Body of pancreas (tissue), 4 donors: ENCODE measurements at regions not wholly inside any gene's neighbourhood (a gene's known extent, or its start where the extent isn't known, plus 50 kb on each side); places are given as distances from the start of the nearest gene placed in this dataset.
"Not testable (repeated sequence)": the region's sequence is repeated elsewhere in the genome, so short reads cannot be mapped to it uniquely, and the experiment has no call there.

Experiments used
- ATAC-seq: fragments of 150-250 bp; one replicate; pipeline ENCODE4 v1.9.1; 2016
- DNase-seq, 4 donors: peaks; one replicate each; pipeline ENCODE4 v3.0.0-alpha.2; 2019
- H3K27ac ChIP-seq, 4 donors: fragments of 200-600 bp; sonication (generic); 1 replicate in 3 of 4; 2 replicates in 1 of 4; pipeline versions ENCODE4 v1.5.1 to v1.6.1; 2016 to 2019; ENCODE audit warnings: mild to moderate bottlenecking in 1 of 4, mixed read lengths in 1 of 4, moderate library complexity in 1 of 4
- H3K27me3 ChIP-seq, 2 donors: fragments of 200-600 bp; sonication (generic); one replicate each; pipeline ENCODE4 v1.6.0; 2016; ENCODE audit warnings: mild to moderate bottlenecking in 1 of 2
- H3K36me3 ChIP-seq, 2 donors: fragments of 200-600 bp; sonication (generic); replicated peaks in 1 of 2; 2 replicates each; pipeline ENCODE4 v1.5.1; 2016; ENCODE audit warnings: low read depth in 2 of 2; ENCODE audit not compliant: insufficient read depth in 1 of 2
- H3K4me1 ChIP-seq: fragments of 200-600 bp; sonication (generic); one replicate; pipeline ENCODE4 v1.6.0; 2016
- H3K4me3 ChIP-seq, 2 donors: fragments of 200-600 bp; sonication (generic); 1 replicate in 1 of 2; 2 replicates in 1 of 2; pipeline ENCODE4 v1.5.1; 2016 to 2019
- H3K9me3 ChIP-seq, 3 donors: fragments of 200-600 bp; sonication (generic); 1 replicate in 2 of 3; 2 replicates in 1 of 3; pipeline ENCODE4 v1.5.1; 2016
- POLR2A ChIP-seq, 3 donors: fragments of 450-650 bp; IDR thresholded peaks; one replicate each; pipeline ENCODE4 v1.6.1; 2016; ENCODE audit warnings: antibody characterized with exemption in 3 of 3, mild to moderate bottlenecking in 2 of 3
- WGBS, 2 donors: methylation state at CpG; one replicate each; pipeline ENCODE4 v1.1.5; 2017; 5-methylcytosine and 5-hydroxymethylcytosine counted together
- intact Hi-C: fragments of 100-400 bp; cut with DNase I; formaldehyde crosslinking; loops from one replicate; pipeline ENCODE4 v1.15.1; 2023
- TF ChIP-seq, protein P1 (sequence below), 7 experiments: fragments of 450-650 bp in 4 of 7; fragments of 200-600 bp in 3 of 7; sonication (generic) in 3 of 7; IDR thresholded peaks; one replicate each; pipeline ENCODE4 v1.5.1; 2016 to 2019; ENCODE audit warnings: antibody characterized with exemption in 7 of 7

DNA sequence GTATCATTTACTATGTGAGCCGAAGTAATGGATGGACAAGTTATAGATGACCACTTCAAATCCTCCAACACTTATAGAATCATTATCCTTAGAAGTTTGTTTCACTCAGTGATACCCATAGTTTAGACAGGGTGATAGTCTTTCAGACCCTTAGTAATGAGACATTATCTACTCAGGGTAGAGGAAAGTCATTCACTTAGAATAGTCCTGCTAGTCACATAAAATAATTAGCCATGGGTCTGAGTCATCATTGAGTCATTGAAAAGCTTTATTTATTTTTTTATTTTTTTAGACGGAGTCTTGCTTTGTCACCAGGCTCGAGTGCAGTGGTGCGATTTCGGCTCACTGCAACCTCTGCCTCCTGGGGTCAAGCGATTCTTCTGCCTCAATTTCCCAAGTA is 321.7 kb upstream of the FSTL5 start:
- DNase-seq = no peak
- no peaks in the 10 kb centered on the region for H3K27me3 ChIP-seq
- H3K36me3 ChIP-seq = no peaks in the 10 kb centered on the region
- no peak overlapping the region for H3K4me3 ChIP-seq
- WGBS, 2 donors = 77 to 80% methylated on average over 6 of the region's 6 CpGs
- no peak for ATAC-seq
- H3K27ac ChIP-seq = no peak overlapping the region
- H3K4me1 ChIP-seq = no peaks in the 10 kb centered on the region
- TF ChIP-seq POLR2A (IDR thresholded peaks at IDR 0.05) = no peak
- TF ChIP-seq, protein P1, sequence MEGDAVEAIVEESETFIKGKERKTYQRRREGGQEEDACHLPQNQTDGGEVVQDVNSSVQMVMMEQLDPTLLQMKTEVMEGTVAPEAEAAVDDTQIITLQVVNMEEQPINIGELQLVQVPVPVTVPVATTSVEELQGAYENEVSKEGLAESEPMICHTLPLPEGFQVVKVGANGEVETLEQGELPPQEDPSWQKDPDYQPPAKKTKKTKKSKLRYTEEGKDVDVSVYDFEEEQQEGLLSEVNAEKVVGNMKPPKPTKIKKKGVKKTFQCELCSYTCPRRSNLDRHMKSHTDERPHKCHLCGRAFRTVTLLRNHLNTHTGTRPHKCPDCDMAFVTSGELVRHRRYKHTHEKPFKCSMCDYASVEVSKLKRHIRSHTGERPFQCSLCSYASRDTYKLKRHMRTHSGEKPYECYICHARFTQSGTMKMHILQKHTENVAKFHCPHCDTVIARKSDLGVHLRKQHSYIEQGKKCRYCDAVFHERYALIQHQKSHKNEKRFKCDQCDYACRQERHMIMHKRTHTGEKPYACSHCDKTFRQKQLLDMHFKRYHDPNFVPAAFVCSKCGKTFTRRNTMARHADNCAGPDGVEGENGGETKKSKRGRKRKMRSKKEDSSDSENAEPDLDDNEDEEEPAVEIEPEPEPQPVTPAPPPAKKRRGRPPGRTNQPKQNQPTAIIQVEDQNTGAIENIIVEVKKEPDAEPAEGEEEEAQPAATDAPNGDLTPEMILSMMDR (IDR thresholded peaks at IDR 0.05) = no peak
- intact Hi-C loops = no loop called here
- H3K9me3 ChIP-seq = peaks cover 0 to 6% (median 0%) of the 10 kb centered on the region in 3 donors

- Histone ChIP-seq H3K27ac (no peak overlapping the region), H3K4me3 (no peak overlapping the region), H3K4me1 (no peaks in the 10 kb centered on the region), H3K27me3 (no peaks in the 10 kb centered on the region), H3K36me3 (no peaks in the 10 kb centered on the region), H3K9me3 (no peaks in the 10 kb centered on the region)
- TF ChIP-seq POLR2A (IDR thresholded peaks at IDR 0.05) = no peak
- TF ChIP-seq, protein P1 (IDR thresholded peaks at IDR 0.05) = no peak
- no peak for DNase-seq
- ATAC-seq = no peak
- intact Hi-C loops = no loop called here
- WGBS, 2 donors = 57 to 64% methylated on average over 4 of the region's 4 CpGs
Observed at GRCh38 chr4:162475246-162475645, 311.4 kb upstream of the FSTL5 start.

DNA sequence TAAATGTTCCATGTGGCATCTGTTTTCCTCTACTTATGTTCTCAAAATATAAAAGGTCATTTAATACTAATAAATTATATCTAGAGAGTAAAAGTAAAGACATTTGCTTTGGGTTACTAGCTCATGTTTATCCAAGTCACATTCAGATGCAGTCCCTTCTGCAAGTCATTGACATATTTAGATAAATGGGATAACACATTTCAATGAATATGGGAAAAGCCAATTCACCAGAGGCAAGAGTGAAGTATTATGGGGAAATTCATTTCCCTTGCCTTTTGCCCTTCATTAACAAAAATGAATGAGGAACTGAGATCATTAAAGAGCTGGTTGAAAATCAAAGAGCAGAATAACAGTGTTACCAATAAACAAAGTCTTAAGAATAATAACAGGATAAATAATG is 306.2 kb upstream of the FSTL5 start:
- no peaks in the 10 kb centered on the region for H3K9me3 ChIP-seq
- ATAC-seq (no peak), DNase-seq (no peak)
- no peaks in the 10 kb centered on the region for H3K36me3 ChIP-seq
- no peak overlapping the region for H3K4me3 ChIP-seq
- TF ChIP-seq POLR2A (IDR thresholded peaks at IDR 0.05) = no peak
- TF ChIP-seq, protein P1 (IDR thresholded peaks at IDR 0.05) = no peak
- intact Hi-C loops = no loop called here
- no peaks in the 10 kb centered on the region for H3K27me3 ChIP-seq
- no peak overlapping the region for H3K27ac ChIP-seq
- H3K4me1 ChIP-seq = no peaks in the 10 kb centered on the region

DNA sequence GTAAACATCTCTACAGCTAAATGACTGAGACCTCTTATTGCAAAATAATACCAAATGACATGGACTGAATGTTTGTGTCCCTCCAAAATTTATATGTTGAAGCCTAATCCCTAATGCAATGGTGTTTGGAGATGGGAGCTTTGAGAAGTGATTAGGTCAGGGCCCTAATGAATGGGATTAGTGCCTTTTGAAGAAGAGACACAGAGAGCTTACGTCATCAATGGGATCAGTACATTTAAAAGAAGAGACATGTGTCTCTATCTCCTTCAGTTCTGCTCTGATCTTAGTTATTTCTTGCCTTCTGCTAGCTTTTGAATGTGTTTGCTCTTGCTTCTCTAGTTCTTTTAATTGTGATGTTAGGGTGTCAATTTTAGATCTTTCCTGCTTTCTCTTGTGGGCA is 301.6 kb upstream of the FSTL5 start:
- WGBS, 2 donors = 65 to 78% methylated on average over 1 of the region's 1 CpG
- ATAC-seq, H3K36me3 ChIP-seq, DNase-seq, H3K27me3 ChIP-seq, intact Hi-C loops, H3K27ac ChIP-seq, H3K4me3 ChIP-seq, H3K9me3 ChIP-seq, H3K4me1 ChIP-seq: not testable (repeated sequence)

DNA sequence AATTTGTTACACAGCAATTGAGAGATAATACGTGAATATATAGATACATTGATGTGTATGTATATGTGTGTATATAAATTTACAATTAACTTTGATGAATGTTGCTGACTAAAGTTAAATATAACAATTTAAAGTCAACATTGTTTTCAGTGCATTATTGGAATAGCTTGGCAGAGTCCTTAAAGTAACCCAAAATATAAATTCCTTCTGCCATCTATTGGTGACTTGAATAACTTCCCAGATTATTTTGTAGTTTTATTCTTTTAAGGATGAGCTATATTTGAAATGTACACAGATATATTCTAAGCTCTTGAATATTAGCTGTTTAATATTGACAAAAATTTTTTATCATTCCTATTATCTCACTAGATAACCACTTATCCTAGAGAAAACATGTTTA is 298.2 kb upstream of the FSTL5 start:
- Histone ChIP-seq H3K27ac (no peak overlapping the region), H3K9me3 (no peaks in the 10 kb centered on the region), H3K36me3 (no peaks in the 10 kb centered on the region), H3K4me1 (no peaks in the 10 kb centered on the region), H3K4me3 (no peak overlapping the region), H3K27me3 (no peaks in the 10 kb centered on the region)
- intact Hi-C loops = no loop called here
- DNase-seq = no peak
- TF ChIP-seq, protein P1 (IDR thresholded peaks at IDR 0.05) = no peak
- no peak for TF ChIP-seq POLR2A (IDR thresholded peaks at IDR 0.05)
- no peak for ATAC-seq
- 0 to 14% methylated on average over 1 of the region's 1 CpG for WGBS, 2 donors
